ENCODE measurements at regions not wholly inside any gene's neighbourhood (a gene's known extent, or its start where the extent isn't known, plus 50 kb on each side); places are given as distances from the start of the nearest gene placed in this dataset.

DNA sequence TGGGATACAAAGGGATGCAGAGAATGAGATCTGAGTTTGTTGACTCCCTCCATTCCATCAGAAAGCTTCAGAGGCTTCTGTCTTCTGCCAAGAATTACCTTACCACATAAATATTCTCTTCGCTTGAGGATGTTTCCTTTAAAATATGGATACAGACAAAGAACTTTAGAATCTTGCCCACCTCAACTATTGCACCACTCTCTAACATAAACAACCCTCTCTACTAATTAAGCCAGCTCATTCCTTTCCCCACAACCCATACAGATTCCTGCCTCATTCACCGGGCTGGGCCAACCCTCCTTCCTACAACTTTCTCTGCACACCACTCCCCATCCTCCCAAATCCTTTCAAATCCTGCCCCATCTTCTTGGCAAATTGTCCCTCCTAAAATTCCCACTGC lies 315.8 kb downstream of the RAB28 start:
- H3K4me1 ChIP-seq (replicated peaks; ENCODE audit: insufficient read depth) = no peaks in the 10 kb centered on the region
- POLR2A ChIA-PET (ENCODE audit: unreplicated experiment) = interaction anchor here (0.7 kb wide), 1 partner anchor 110 kb away, joined by 4 read pairs; no protein-coding TSS in a partner anchor
- no peak overlapping the region for H3K4me2 ChIP-seq
- TF ChIP-seq, protein P1, sequence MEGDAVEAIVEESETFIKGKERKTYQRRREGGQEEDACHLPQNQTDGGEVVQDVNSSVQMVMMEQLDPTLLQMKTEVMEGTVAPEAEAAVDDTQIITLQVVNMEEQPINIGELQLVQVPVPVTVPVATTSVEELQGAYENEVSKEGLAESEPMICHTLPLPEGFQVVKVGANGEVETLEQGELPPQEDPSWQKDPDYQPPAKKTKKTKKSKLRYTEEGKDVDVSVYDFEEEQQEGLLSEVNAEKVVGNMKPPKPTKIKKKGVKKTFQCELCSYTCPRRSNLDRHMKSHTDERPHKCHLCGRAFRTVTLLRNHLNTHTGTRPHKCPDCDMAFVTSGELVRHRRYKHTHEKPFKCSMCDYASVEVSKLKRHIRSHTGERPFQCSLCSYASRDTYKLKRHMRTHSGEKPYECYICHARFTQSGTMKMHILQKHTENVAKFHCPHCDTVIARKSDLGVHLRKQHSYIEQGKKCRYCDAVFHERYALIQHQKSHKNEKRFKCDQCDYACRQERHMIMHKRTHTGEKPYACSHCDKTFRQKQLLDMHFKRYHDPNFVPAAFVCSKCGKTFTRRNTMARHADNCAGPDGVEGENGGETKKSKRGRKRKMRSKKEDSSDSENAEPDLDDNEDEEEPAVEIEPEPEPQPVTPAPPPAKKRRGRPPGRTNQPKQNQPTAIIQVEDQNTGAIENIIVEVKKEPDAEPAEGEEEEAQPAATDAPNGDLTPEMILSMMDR (conservative IDR thresholded peaks at IDR 0.05) = no peak
- no peak for TF ChIP-seq EZH2 (IDR thresholded peaks at IDR 0.05; ENCODE audit: low read depth)
- no peaks in the 10 kb centered on the region for H3K79me2 ChIP-seq (ENCODE audit: low read depth)
- H4K20me1 ChIP-seq (ENCODE audit: insufficient read depth) = no peaks in the 10 kb centered on the region
- intact Hi-C loops (cut with micrococcal nuclease; ENCODE audit: unreplicated experiment) = no loop called here
- no peaks in the 10 kb centered on the region for H3K36me3 ChIP-seq (ENCODE audit: low read depth)
- no peaks in the 10 kb centered on the region for H3F3A ChIP-seq (ENCODE audit: insufficient read depth, low read depth)
- no TSS peak for BruUV-seq (replicated peaks)
- no peak overlapping the region for H3K4me3 ChIP-seq
- no peaks in the 10 kb centered on the region for H3K9me3 ChIP-seq (ENCODE audit: insufficient read depth, low read depth)
- no peak overlapping the region for H3K27ac ChIP-seq
- no peak overlapping the region for H2AFZ ChIP-seq
- no peaks in the 10 kb centered on the region for H3K27me3 ChIP-seq (ENCODE audit: insufficient read depth, low read depth)
- CTCF ChIA-PET = no interaction called here
- DNase-seq = no peak
- no peaks in the 10 kb centered on the region for H3K9me2 ChIP-seq (ENCODE audit: insufficient read depth)

DNA sequence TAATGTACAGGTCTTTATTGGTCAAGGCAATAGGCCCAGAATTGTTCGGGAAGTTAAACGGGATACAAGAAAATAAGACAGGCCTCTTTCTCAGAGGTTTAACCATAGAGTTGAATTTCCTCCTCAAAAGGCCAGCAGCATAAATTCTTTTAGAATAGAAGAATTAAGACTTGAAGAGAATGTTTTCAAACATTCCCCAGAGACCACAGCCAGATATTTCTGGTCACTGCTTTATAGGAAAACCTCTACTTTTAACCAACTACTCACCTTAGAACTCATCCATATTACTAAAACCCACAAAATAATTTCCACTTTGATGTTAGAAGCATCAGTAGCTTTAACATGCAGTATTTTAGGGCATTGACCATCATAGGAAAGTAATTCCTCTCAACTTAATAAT lies 317.9 kb downstream of the RAB28 start:
- ChIA-PET POLR2A (ENCODE audit: unreplicated experiment) (no interaction called here), CTCF (no interaction called here)
- Histone ChIP-seq H3F3A (ENCODE audit: insufficient read depth, low read depth) (no peaks in the 10 kb centered on the region), H3K36me3 (ENCODE audit: low read depth) (no peaks in the 10 kb centered on the region), H3K4me2 (no peak overlapping the region), H3K9me2 (ENCODE audit: insufficient read depth) (no peaks in the 10 kb centered on the region), H3K4me1 (replicated peaks; ENCODE audit: insufficient read depth) (no peaks in the 10 kb centered on the region), H3K27ac (no peak overlapping the region), H3K4me3 (no peak overlapping the region), H2AFZ (no peak overlapping the region), H4K20me1 (ENCODE audit: insufficient read depth) (no peaks in the 10 kb centered on the region), H3K79me2 (ENCODE audit: low read depth) (no peaks in the 10 kb centered on the region), H3K9me3 (ENCODE audit: insufficient read depth, low read depth) (no peaks in the 10 kb centered on the region), H3K27me3 (ENCODE audit: insufficient read depth, low read depth) (no peaks in the 10 kb centered on the region)
- no peak for DNase-seq
- TF ChIP-seq, protein P1 (conservative IDR thresholded peaks at IDR 0.05) = no peak
- no peak for TF ChIP-seq EZH2 (IDR thresholded peaks at IDR 0.05; ENCODE audit: low read depth)
- BruUV-seq (replicated peaks) = no TSS peak
- intact Hi-C loops (cut with micrococcal nuclease; ENCODE audit: unreplicated experiment) = no loop called here

DNA sequence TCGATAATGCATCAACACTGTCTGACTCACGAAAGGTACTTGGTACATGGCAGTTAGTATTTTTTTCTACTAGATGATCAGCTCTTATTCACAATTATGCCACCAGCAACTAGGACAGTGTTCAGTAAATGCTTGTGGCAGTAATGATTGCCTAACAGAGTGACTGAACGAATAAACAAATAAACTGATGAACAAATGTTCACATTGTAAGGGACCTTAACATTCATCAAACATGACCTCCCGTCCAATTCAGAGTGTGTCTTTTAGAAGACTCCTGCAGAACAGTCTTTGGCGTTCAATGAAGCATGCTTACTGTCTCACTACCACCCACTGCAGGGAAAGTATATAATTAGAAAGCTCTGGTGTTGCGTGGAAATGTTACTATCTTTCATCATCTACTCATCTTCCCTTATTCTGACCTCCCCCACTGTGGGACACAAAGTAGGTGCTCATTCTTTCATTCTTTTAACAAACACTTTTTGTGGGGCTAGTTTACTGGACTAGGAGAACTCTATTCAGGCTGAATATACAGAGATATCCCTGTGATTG lies 319.3 kb downstream of the RAB28 start:
- no TSS peak for BruUV-seq (replicated peaks)
- Histone ChIP-seq H3F3A (ENCODE audit: insufficient read depth, low read depth) (no peaks in the 10 kb centered on the region), H3K9me3 (ENCODE audit: insufficient read depth, low read depth) (no peaks in the 10 kb centered on the region)

More for the DNA sequence above, 319.3 kb downstream of the RAB28 start:
- Histone ChIP-seq H2AFZ (no peak overlapping the region), H3K27ac (no peak overlapping the region), H3K79me2 (ENCODE audit: low read depth) (no peaks in the 10 kb centered on the region), H4K20me1 (ENCODE audit: insufficient read depth) (no peaks in the 10 kb centered on the region), H3K4me1 (replicated peaks; ENCODE audit: insufficient read depth) (no peaks in the 10 kb centered on the region), H3K27me3 (ENCODE audit: insufficient read depth, low read depth) (no peaks in the 10 kb centered on the region), H3K9me2 (ENCODE audit: insufficient read depth) (no peaks in the 10 kb centered on the region), H3K4me3 (no peak overlapping the region), H3K4me2 (no peak overlapping the region), H3K36me3 (ENCODE audit: low read depth) (no peaks in the 10 kb centered on the region)
- no peak for DNase-seq
- intact Hi-C loops (cut with micrococcal nuclease; ENCODE audit: unreplicated experiment) = no loop called here
- CTCF ChIA-PET = no interaction called here
- POLR2A ChIA-PET (ENCODE audit: unreplicated experiment) = no interaction called here
- no peak for TF ChIP-seq EZH2 (IDR thresholded peaks at IDR 0.05; ENCODE audit: low read depth)
- TF ChIP-seq, protein P1 (conservative IDR thresholded peaks at IDR 0.05) = no peak

Measured in PC-9 (cell line).